Limb (tissue), 2 donors: ENCODE measurements at regions not wholly inside any gene's neighbourhood (a gene's known extent, or its start where the extent isn't known, plus 50 kb on each side); places are given as distances from the start of the nearest gene placed in this dataset.
A peak's percentile ranks its signal among the peaks of the same experiment; 100 is the strongest.

Source experiments
- DNase-seq, 2 donors: peaks; one replicate each; pipeline ENCODE4 v3.0.0-alpha.2; 2016; ENCODE audit errors: extremely low spot score in 2 of 2

DNA sequence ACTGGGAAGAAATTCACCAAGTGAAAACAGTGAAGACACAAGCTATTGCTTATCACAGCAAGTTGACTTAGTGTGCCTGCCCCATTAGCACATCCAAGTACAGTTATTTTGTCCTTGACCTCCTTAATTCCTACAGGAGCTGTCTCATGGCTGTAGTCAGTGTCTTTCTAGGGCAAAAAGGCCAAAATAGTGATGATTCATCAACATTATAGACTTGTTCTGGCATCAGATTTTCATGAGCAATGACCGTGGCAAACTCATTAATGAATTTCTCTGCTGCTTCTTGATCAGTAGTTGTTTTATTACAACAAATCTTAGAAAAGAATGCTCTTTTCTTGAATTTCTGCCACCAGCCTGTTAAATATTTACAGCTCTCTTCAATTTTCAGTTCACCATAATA is 1169.3 kb upstream of the DDX18 start:
- no peak for DNase-seq

DNA sequence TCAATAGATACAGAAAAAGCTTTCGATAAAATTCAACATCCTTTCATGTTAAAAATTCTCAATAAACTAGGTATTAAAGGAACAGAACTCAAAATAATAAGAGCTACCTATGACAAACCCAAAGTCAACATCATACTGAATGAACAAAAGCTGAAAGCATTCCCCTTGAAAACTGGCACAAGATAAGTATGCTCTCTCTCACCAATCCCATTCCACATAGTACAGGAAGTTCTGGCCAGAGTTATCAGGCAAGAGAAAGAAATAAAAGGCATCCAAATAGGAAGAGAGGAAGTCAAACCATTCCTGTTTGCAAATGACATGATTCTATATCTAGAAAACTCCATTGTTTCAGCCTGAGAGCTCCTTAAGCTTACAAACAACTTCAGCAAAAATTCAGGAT is 1145.8 kb upstream of the DDX18 start:
- no peak for DNase-seq

DNA sequence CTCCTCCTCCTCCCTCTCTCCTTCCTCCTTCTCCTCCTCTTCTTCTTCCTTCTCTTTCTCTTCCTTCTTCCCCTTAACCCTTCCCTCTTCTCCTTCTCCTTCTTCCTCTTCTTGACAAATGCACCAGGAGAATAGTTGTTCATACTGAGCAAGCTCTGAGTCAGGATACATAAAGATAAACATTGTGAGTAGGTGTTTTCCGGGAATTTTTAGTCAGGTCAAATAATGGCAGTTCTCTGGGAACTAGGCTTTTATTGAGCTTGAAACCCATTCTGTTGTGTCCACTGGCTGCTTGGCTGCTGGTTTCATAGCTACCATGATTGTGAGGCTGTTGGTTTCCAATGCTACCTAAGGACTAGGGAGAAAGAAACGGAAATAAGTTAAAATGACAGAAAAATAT is 1144.7 kb upstream of the DDX18 start:
- DNase-seq: no peak

DNA sequence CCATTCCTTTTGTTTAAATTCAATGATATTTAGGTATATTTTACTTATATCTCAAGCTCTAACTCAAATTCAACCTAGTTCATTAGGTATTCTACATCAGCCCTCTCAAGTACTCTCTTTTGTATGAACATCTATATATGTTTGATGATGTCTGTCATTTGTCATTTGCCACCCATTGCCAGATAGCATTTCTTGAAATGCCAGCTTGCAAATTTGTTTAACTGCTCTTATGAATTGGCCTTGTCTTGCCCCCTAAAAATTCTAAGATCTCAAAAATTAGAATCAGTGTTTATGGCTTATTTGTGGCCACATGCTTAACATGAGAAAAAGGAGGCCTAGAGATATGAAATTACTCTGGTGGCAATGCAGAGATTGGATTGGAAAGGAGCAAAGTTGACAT is 1140.3 kb upstream of the DDX18 start:
- no peak for DNase-seq

DNA sequence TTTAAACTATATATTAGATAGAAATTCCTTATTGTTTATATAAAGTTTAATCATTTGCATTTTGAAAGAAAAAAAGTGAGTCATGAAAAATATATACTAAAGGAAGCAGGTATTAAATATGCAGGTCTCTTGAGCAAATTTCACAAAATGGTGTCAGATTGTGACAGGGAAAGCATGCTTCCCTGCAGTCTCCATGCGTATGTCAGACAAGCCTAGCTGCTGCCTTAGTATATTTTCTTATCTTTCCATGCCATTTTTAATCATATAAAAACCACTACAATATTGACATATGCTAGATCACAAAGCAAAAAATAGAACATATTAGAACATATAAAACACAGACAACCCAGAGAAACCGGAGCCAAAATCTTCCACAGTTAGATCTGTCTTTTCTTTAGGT is 1137.7 kb upstream of the DDX18 start:
- DNase-seq: no peak

DNA sequence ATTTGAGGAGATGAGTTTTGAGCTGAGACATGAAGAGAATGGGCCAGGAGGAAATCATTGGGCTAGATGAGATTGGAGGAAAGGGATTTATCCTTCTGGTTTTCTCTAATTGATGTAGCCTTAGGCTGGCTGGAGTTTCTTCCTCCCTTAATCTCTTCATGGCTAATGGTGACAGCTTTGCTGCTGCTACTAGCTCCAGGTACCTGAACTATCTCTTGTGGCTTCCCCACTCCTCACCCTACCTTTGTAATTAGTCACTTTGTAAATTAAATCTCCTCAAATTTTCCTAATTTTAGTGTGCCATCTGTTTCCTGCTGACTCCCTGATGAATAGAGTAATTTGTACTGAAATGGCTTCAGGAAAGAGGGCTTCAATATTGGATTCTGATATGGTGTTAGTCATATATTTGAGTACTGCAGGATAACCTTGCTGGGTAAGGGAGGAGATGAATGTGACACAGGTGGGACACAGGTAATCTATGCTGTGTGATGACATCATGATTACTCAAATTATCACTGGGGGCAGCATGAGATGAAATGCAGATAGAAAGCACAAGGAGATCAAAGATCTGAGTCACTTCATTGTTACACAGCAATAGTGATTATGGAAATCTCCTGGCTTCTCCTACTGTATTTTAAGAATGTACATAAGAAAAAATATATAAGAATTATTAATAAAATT is 1134.1 kb upstream of the DDX18 start:
- no peak for DNase-seq

DNA sequence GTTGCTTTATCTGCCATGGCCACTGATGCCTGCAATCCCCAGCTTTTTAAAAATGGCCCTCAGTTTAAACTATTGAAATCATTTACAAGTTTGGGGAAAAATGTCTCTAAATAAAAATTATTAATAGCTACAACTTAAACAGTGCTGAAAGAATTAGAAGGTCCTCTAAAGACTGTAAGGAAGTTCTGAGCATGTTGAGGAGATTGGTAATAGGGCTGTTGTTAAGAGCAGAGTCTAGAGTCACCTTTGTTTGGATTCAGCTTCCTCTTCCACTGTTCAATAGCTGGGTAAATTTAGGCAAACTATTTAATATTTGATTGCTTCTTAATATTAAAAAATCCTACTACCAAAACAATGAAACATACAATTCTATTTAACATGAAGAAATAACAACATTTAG is 1127.1 kb upstream of the DDX18 start:
- no peak for DNase-seq

DNA sequence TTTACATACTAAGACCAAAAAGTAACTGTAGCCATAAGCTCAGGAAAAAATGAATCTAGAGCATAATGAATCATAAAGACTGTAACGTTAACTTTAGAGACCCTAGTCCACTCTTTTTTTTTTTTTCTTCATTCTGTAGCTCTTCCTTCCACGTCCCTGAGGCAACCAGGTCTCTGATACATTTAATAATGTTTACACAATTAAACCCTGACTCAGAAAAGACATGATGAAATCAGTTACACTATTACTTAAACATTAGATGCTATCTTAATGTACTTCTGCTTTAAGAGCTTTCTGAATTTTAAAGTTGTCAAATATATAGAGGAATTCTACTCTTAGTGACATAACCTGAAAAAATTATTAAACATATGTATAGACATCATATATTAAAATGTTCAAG is 1121.5 kb upstream of the DDX18 start:
- DNase-seq: no peak

DNA sequence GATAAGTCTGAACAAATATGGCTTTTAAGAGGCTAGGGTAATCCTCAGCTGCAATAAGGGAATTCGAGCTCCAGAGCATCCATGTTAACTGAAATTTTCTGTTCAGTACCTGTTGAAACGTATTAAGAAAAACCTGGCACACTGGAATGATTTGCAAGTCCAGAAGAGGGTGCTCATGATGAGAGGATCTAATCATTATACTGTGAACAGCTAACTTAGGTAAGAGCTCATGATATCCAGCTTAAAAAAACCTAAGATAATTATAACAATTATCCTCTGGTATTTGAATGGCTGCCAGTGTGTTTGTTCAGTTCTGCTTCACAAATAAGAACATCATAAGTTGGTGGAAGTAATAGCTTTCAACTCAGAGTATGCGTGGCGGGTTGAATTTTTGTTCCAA is 1118.3 kb upstream of the DDX18 start:
- DNase-seq: no peak

DNA sequence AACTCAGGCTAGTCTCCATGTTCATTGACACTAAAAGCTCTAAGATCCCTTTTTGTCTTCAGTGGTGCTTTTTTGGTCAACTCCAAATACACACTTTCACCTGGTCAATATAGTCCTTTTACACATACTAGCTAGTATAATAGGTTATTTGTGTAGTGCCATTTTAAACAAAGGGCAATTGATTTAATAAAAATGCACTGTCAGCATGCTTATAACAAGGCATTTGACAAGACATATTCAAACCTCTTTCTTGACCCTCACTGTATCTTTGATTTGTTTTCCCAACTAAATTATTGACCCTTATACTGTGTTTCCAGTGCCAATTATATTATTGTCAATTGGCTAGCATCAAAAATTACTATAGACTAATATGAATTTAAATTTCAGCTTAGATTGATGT is 1117.6 kb upstream of the DDX18 start:
- DNase-seq: no peak

DNA sequence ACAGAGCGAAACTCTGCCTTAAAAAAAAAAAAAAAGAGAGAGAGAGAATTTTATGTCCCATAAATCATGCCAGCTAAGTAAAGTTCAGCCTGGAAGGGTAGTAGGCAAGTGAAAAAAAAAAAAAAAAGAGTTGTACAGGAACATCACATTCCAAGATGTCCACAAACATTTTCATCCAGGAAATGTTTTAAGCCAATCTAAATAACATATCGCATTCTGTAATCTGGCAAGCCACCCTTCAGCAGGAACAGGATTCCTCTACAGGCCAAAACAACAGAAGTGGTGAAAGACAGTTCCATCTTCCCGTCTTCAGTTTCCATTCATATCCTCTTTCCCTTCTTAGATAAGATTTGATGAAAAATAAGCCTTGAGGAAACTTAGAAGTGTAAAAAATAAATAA is 1108.1 kb upstream of the DDX18 start:
- no peak for DNase-seq

DNA sequence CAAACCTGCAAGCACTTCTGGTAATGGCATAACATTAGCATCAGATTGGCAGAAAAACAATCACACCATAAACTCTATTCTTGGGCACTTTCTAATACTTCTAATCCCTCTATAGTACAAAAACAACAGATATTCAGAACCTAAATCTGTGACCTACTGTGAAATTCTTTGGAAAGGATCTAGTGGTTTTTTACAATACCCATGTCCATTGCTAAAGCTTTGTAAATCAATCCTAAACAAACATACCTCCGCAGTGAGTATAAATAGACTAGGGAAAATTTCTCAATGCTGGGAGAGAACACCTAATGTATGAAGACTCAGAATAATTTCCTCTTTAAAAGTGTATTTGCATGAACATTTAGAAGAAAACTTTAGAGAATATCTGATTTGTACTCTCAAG is 1098.5 kb upstream of the DDX18 start:
- DNase-seq: no peak

DNA sequence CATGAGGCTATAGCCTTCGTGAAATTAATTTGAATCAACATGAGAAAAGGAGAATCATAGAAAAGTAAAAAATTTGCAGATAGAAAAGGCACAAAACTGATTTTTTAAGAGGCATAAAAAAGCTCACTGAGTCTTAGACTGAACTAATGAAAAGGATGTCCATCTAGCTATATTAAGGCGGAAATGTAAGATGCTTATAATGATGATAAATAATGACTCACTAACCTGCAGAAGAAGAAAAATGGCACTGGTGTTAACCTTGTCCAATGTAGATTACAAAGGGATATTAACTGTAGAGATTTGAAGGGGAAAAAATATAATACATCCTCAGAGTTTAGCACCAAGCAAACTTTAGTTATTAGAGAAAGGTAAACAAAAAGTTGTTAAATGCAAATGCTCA is 1098.0 kb upstream of the DDX18 start:
- DNase-seq: no peak

DNA sequence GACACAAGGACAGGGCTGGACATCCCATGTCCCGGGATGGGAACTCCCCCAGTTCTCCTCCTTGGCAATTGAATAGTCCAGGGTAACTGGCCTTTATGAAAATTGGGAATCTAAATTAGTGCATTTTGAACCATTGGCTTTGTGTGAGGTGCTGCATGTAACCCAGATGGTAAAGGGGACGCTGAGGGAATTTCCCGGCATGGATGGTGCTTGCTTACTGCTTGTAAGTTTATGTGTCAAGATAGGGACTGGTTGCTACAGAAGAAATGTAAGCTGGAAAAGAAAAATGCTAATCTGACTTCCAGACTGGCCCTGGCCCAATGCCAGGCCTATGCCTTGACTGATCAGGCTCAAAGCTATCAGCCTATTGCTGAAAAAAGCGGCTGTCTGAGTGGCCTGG is 1096.7 kb upstream of the DDX18 start:
- DNase-seq: no peak

DNA sequence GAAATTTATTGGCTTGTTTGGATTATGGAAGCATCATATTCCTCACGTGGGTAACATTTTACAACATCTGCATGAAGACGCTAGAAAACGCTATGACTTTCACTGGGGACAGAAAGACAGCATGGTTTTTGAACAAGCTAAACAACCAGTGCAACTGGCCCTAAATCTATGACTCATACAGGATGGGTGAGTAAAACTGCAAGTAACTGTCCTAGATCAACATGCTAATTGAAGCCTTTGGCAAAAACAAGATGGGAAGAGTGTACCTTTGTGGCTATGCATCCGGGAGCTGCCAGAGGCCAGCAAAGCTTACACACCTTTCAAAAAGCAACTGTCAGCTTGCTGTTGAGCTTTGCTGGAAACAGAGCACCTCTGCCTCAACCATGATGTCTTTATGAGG is 1096.0 kb upstream of the DDX18 start:
- no peak for DNase-seq

DNA sequence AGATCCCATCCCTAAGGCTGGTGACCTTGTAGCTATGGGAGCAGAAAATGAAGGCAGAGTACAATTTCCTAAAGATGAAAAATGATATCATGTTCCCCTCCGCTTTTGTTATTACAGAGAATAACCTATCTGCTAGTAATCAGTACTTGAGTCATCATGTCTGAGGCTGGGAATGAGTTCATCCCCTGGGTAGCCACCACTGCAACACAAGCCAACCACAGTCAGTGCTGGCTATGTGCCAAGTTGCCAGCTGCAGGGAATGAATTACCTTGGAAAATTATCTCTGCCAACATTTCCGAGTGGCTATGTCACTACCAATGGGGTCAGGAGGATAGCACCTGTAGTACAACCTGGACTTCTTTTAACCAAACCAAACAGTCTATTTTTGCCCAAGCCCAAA is 1094.7 kb upstream of the DDX18 start:
- peak in 1 of 2 donors; percentile 47 for DNase-seq

DNA sequence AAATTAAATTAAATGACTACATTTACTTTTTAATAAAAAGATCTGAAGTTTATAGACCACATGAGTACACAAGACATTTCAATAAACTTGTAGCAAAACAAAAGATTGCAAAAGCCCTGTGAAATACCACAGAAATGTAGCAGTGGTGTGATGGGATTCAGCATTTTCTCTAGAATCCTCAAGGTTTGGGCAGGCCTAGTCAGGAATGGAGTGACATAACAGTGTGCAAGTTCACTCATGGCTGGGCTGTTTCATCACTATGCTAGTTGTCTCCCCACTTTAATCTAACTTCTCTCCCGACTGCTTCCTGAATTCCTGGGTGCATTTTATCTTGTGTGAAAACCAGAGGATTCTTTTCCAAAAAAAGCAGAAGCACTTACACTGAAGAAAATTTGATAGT is 1089.9 kb upstream of the DDX18 start:
- no peak for DNase-seq

DNA sequence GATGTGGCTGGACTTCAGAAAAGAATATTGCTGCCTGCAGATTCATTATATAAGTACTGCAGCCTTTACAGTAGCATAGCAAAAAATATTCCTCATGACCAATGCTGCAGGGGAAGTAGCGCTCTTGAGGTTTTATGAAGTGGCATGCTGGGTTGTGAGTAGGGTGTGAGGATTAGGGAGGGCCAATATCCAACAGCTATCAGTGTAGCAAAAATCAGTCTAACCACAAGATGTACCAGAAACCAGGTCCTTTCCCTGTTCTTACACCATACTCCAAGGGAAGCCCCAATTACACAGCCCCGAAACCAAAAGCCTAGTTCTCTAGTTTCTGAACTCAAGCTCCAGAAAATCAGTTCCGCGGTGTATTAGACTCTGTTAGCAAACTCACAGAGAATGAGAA is 1082.2 kb upstream of the DDX18 start:
- DNase-seq: no peak

DNA sequence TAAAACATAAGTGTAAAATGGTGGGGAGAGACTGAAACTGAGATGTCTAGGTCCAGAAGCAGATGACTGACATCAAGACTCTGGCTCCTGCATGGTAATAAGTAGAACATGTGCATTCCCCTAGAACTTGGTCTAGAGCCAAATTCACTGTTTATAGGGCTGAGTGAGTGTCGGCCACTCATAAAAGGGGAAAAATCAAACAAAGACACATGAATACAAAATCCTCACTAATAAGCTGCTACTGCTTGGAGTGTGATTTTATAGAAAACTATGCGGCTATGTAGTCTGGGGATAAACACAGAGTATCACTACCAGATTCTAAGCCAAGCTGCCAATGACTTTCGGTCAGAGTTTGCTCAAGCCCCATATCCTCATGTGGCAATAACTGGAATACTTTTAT is 1080.8 kb upstream of the DDX18 start:
- peak in 1 of 2 donors; percentile 13 for DNase-seq

DNA sequence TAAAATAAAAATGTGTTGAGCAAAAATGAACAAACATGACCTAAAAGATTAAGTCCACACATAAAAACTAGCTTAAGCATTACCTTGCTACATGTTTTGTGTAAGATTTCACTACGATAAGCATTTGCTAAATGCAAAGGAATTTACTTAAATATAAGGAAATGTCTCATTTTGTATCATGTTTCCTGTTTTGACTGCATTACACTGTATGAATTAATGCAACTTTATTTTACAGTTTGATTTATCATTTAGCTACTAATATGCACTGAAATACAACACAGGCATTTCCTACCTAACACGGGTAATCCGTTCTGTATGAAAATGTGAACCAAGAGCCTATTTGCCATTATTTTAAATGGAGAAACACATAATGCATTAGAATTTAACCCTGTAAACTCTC is 1076.5 kb upstream of the DDX18 start:
- DNase-seq: no peak

DNA sequence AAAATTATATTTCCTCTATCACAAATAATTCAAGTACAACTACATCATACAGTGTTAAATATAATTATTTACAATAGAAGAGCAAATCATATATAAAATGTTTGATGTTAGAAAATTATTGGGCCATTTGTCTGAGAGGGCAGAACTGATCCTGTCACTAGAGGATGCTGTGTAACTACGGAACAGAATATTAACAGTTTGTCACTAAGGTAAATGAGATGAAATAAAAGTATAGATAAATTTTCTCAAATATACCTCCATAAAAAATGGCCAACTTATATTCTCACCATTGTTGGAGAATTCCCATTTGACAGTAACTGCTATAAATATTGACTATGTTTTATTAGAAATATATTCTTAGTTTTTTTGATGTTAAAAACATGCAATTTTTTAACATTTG is 1067.4 kb upstream of the DDX18 start:
- no peak for DNase-seq

DNA sequence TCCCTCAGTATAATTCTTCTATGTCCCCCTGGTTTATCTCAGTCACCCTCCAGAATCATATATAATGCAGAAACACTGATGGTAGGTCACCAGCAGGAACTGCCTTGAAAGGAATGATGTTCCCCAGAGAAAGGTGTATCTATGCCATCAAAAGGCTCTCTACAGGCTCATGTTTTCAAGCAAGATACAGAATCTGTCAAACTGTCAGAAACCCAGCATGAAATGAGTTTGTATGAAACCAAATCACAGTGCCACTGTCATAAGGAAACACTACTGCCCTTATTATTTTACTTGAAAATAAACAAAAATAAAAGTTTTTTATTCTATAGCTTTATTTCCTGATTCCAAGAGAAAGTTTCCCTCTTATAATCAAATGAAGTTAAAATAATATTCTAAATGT is 1064.5 kb upstream of the DDX18 start:
- no peak for DNase-seq

DNA sequence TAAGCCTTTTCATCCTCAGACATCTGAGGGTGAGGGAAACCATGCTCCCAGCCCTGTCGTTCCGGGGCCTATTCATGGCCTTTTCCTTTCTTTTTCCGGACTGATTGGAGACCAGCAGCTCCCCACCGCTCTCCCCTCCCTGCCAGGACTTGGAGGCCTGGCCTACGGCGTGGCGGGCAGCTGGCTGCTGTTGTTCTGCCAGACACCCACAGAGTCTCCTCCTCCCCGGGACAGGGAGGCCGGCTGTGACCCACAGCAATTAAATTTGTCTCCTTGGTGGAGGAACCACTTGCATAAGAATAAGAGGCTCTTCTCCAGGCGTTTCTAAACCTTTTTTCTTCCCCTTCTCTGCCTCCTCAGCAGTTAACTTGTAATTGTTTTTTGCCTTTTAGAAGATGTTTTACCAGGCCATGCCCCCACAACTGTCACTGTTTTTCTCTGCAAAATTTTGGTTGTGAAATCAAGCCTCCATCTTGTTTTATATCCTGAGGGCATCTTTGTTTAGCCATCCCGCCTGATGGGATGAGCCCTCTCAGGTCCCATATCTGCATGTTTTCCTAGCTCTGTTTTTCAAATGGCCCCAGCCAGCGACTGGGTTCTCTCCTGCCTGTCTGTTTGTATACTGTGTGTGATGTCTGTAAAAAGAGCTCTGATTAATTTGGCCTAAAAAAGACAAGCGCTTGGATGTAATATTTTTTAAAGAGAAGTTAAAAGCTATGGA is 1060.0 kb upstream of the DDX18 start:
- peak in 1 of 2 donors; percentile 32 for DNase-seq

DNA sequence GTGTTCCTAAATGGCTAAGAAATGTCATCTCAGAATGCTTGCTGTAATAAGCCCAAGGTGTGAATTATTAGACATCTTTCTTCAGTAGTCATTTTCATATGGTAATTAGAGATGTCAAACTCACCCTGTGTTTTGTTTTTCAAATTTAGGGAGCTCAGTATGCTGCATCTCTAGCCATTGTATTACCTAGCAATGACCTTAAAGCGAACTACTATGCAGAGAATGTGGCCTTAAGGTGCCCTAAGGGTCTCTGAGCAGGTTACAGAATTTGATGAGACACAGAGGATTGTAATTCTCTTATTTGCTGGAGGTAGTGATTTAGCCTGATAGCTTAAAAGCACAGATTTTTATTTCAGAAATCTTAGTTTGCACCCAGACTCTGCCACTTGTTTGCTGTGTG is 1052.6 kb upstream of the DDX18 start:
- DNase-seq: no peak
